ENCODE measurements at regions not wholly inside any gene's neighbourhood (a gene's known extent, or its start where the extent isn't known, plus 50 kb on each side); places are given as distances from the start of the nearest gene placed in this dataset.
"Not testable (repeated sequence)": the region's sequence is repeated elsewhere in the genome, so short reads cannot be mapped to it uniquely, and the experiment has no call there.

DNA sequence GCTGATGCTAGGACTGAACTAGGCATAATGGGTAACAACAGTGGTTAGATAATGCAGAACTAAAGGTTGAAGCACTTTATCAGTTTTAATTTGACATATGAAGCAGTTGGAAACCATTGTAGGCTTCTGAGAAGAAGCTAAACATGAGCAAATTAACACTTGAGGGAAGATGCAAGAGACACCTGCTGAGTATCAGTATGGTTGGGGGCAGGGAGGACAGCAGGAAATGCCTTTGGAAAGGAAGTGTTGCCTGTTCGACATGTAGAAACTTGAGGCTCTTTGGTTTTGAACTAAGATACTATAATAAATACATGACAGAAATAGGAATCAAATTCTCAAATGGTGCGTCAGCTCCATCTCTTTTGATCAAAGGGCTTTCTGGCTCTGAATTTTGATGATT, 115.6 kb downstream of the FHIP1A start:
- H3K9me3 ChIP-seq (ENCODE audit: control insufficient read depth in 4 of 4, low read length in 3 of 4), result no peaks in the 10 kb centered on the region
- no peaks in the 10 kb centered on the region for H3K4me1 ChIP-seq (ENCODE audit: control insufficient read depth in 4 of 4, insufficient read depth in 4 of 4, low read length in 3 of 4)
- 79% methylated on average over 2 of the region's 2 CpGs for WGBS
- H3K27ac ChIP-seq (ENCODE audit: low read depth in 1 of 2, low read length in 2 of 2), result no peak overlapping the region
- no peak for TF ChIP-seq RAD21 (IDR thresholded peaks at IDR 0.05)
- TF ChIP-seq, protein P1, sequence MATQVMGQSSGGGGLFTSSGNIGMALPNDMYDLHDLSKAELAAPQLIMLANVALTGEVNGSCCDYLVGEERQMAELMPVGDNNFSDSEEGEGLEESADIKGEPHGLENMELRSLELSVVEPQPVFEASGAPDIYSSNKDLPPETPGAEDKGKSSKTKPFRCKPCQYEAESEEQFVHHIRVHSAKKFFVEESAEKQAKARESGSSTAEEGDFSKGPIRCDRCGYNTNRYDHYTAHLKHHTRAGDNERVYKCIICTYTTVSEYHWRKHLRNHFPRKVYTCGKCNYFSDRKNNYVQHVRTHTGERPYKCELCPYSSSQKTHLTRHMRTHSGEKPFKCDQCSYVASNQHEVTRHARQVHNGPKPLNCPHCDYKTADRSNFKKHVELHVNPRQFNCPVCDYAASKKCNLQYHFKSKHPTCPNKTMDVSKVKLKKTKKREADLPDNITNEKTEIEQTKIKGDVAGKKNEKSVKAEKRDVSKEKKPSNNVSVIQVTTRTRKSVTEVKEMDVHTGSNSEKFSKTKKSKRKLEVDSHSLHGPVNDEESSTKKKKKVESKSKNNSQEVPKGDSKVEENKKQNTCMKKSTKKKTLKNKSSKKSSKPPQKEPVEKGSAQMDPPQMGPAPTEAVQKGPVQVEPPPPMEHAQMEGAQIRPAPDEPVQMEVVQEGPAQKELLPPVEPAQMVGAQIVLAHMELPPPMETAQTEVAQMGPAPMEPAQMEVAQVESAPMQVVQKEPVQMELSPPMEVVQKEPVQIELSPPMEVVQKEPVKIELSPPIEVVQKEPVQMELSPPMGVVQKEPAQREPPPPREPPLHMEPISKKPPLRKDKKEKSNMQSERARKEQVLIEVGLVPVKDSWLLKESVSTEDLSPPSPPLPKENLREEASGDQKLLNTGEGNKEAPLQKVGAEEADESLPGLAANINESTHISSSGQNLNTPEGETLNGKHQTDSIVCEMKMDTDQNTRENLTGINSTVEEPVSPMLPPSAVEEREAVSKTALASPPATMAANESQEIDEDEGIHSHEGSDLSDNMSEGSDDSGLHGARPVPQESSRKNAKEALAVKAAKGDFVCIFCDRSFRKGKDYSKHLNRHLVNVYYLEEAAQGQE (IDR thresholded peaks at IDR 0.05), result no peak
- TF ChIP-seq, protein P2, sequence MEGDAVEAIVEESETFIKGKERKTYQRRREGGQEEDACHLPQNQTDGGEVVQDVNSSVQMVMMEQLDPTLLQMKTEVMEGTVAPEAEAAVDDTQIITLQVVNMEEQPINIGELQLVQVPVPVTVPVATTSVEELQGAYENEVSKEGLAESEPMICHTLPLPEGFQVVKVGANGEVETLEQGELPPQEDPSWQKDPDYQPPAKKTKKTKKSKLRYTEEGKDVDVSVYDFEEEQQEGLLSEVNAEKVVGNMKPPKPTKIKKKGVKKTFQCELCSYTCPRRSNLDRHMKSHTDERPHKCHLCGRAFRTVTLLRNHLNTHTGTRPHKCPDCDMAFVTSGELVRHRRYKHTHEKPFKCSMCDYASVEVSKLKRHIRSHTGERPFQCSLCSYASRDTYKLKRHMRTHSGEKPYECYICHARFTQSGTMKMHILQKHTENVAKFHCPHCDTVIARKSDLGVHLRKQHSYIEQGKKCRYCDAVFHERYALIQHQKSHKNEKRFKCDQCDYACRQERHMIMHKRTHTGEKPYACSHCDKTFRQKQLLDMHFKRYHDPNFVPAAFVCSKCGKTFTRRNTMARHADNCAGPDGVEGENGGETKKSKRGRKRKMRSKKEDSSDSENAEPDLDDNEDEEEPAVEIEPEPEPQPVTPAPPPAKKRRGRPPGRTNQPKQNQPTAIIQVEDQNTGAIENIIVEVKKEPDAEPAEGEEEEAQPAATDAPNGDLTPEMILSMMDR (IDR thresholded peaks at IDR 0.05; ENCODE audit: low read depth, low read length, missing input control), result no peak
- no peak overlapping the region for H3K9ac ChIP-seq (ENCODE audit: low read depth in 1 of 2, low read length in 2 of 2)
- no peaks in the 10 kb centered on the region for H3K36me3 ChIP-seq (ENCODE audit: control insufficient read depth in 4 of 4, insufficient read depth in 3 of 4, low read depth in 1 of 4, low read length in 3 of 4)
- H3K4me3 ChIP-seq (ENCODE audit: low read depth in 1 of 3, low read length in 3 of 3), result no peak overlapping the region
- no peaks in the 10 kb centered on the region for H3K27me3 ChIP-seq (ENCODE audit: control insufficient read depth in 4 of 4, insufficient read depth in 4 of 4, low read length in 3 of 4)
- no peak for DNase-seq (ENCODE audit: low spot score)

DNA sequence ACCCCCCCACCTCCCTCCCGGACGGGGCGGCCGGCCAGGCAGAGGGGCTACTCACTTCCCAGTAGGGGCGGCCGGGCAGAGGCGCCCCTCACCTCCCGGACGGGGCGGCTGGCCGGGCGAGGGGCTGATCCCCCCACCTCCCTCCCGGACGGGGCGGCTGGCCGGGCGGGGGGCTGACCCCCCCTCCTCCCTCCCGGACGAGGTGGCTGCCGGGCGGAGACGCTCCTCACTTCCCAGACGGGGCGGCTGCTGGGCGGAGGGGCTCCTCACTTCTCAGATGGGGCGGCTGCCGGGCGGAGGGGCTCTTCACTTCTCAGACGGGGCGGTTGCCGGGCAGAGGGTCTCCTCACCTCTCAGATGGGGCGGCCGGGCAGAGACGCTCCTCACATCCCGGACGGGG, 117.5 kb downstream of the FHIP1A start:
- H3K4me3 ChIP-seq (ENCODE audit: low read depth in 1 of 3, low read length in 3 of 3); H3K9me3 ChIP-seq (ENCODE audit: control insufficient read depth in 4 of 4, low read length in 3 of 4); DNase-seq (ENCODE audit: low spot score); H3K9ac ChIP-seq (ENCODE audit: low read depth in 1 of 2, low read length in 2 of 2); H3K27ac ChIP-seq (ENCODE audit: low read depth in 1 of 2, low read length in 2 of 2); H3K36me3 ChIP-seq (ENCODE audit: control insufficient read depth in 4 of 4, insufficient read depth in 3 of 4, low read depth in 1 of 4, low read length in 3 of 4); H3K4me1 ChIP-seq (ENCODE audit: control insufficient read depth in 4 of 4, insufficient read depth in 4 of 4, low read length in 3 of 4); H3K27me3 ChIP-seq (ENCODE audit: control insufficient read depth in 4 of 4, insufficient read depth in 4 of 4, low read length in 3 of 4): not testable (repeated sequence)
- WGBS, result 92% methylated on average over 36 of the region's 36 CpGs

DNA sequence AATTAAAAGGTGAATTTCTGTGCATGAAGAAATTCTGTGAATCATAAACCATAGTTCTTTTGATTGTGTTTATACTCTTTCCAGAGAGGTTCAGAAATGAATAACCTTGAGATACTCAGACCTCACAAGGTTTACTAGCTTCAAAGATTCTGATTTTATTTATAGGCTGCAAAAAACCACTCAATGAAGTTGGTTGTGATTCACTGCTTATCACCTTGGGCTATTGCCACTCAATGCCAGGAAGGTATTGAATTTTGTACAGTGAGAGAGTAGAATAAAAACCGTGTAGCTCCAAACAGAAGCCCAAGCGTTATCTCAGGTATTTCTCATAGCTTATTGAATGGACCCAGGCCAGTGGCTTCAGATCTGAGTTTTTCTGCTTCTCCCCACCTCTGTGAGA, 118.7 kb downstream of the FHIP1A start:
- Histone ChIP-seq H3K9me3 (ENCODE audit: control insufficient read depth in 4 of 4, low read length in 3 of 4) (no peaks in the 10 kb centered on the region), H3K27ac (ENCODE audit: low read depth in 1 of 2, low read length in 2 of 2) (no peak overlapping the region), H3K4me3 (ENCODE audit: low read depth in 1 of 3, low read length in 3 of 3) (no peak overlapping the region), H3K9ac (ENCODE audit: low read depth in 1 of 2, low read length in 2 of 2) (no peak overlapping the region), H3K27me3 (ENCODE audit: control insufficient read depth in 4 of 4, insufficient read depth in 4 of 4, low read length in 3 of 4) (no peaks in the 10 kb centered on the region), H3K4me1 (ENCODE audit: control insufficient read depth in 4 of 4, insufficient read depth in 4 of 4, low read length in 3 of 4) (no peaks in the 10 kb centered on the region), H3K36me3 (ENCODE audit: control insufficient read depth in 4 of 4, insufficient read depth in 3 of 4, low read depth in 1 of 4, low read length in 3 of 4) (no peaks in the 10 kb centered on the region)
- DNase-seq (ENCODE audit: low spot score), result no peak
- TF ChIP-seq, protein P3, sequence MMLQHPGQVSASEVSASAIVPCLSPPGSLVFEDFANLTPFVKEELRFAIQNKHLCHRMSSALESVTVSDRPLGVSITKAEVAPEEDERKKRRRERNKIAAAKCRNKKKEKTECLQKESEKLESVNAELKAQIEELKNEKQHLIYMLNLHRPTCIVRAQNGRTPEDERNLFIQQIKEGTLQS (IDR thresholded peaks at IDR 0.05), result no peak
- TF ChIP-seq FOXA2 (IDR thresholded peaks at IDR 0.05), result no peak
- TF ChIP-seq, protein P1 (IDR thresholded peaks at IDR 0.05), result no peak
- WGBS, result 82% methylated on average over 2 of the region's 2 CpGs
